HCT116 (cell line): ENCODE measurements at regions not wholly inside any gene's neighbourhood (a gene's known extent, or its start where the extent isn't known, plus 50 kb on each side); places are given as distances from the start of the nearest gene placed in this dataset.

Source experiments
- ATAC-seq: fragments of 200-7000 bp; cut with Tn5 transposase; 2 replicates; pipeline ENCODE4 v1.9.1; 2020; ENCODE audit warnings: mild to moderate bottlenecking, moderate library complexity
- BruUV-seq: library from RNA; stranded (reverse); fragments of 400-500 nt; replicated peaks from 2 replicates; lab custom pipeline; 2021; lab: Mats Ljungman, UMichigan
- CTCF ChIA-PET: fragments of 300-600 bp; sonication (Branson Sonifier 250); formaldehyde crosslinking; loops from one replicate; lab custom pipeline; 2021; ENCODE audit warnings: antibody characterized with exemption; lab: Charles Lee
- POLR2A ChIA-PET: fragments of 300-600, 350-600 bp; sonication (Branson Sonifier 250); formaldehyde crosslinking; loops from one replicate; lab custom pipeline; 2021; ENCODE audit warnings: antibody characterized with exemption; lab: Charles Lee
- RAD21 ChIA-PET, 2 experiments: fragments of 300-600 bp; sonication (Branson Sonifier 250); formaldehyde crosslinking; loops; one replicate each; lab custom pipeline; 2023; ENCODE audit warnings: low total read pairs in 2 of 2; ENCODE audit not compliant: uncharacterized antibody in 2 of 2, unreplicated experiment in 2 of 2, low non-redundant PET in 1 of 2; lab: Charles Lee
- DNase-seq: peaks from one replicate; pipeline ENCODE4 v3.0.0-alpha.2; 2010; ENCODE audit warnings: low read depth, low spot score
- H2AFZ ChIP-seq: fragments of 200-600 bp; shearing (Covaris generic), sonication (generic); 2 replicates; pipeline ENCODE4 v1.6.1; 2017; ENCODE audit warnings: low read depth, mixed run types, mixed read lengths, antibody characterized with exemption, low read length; ENCODE audit not compliant: poor library complexity, severe bottlenecking
- H3K27ac ChIP-seq: 2 replicates; pipeline ENCODE4 v1.5.1; 2012; ENCODE audit warnings: low read depth, low read length
- H3K27me3 ChIP-seq: fragments of 200-600 bp; sonication (generic); 2 replicates; pipeline ENCODE4 v1.6.1; 2016; ENCODE audit warnings: mixed run types, low read length, mixed read lengths; ENCODE audit not compliant: insufficient read depth
- H3K36me3 ChIP-seq, 2 experiments: fragments of 200-500 bp in 1 of 2; fragments of 200-600 bp in 1 of 2; sonication (Bioruptor generic) in 1 of 2; sonication (generic) in 1 of 2; 2 replicates each; pipeline versions ENCODE4 v1.5.1 to v1.6.1; 2014 to 2016; ENCODE audit warnings: low read length in 2 of 2, inconsistent platforms in 1 of 2, mixed read lengths in 1 of 2, mixed run types in 1 of 2; ENCODE audit not compliant: insufficient read depth in 2 of 2, control insufficient read depth in 1 of 2
- H3K4me1 ChIP-seq, 2 experiments: fragments of 200-600 bp in 1 of 2; sonication (generic) in 1 of 2; 2 replicates each; pipeline versions ENCODE4 v1.5.1 to v1.6.1; 2012 to 2017; ENCODE audit warnings: low read length in 2 of 2, inconsistent platforms in 1 of 2, mild to moderate bottlenecking in 1 of 2, mixed read lengths in 1 of 2, mixed run types in 1 of 2, moderate library complexity in 1 of 2; ENCODE audit not compliant: insufficient read depth in 2 of 2, control insufficient read depth in 1 of 2
- H3K4me2 ChIP-seq: fragments of 200-600 bp; sonication (generic); 2 replicates; pipeline ENCODE4 v1.6.1; 2017; ENCODE audit warnings: mixed run types, low read length, mixed read lengths
- H3K4me3 ChIP-seq, 2 experiments: fragments of 200-600 bp in 1 of 2; sonication (generic) in 1 of 2; replicated peaks in 1 of 2; 2 replicates each; pipeline ENCODE4 v1.5.1; 2011 to 2016; ENCODE audit warnings: low read length in 2 of 2, control low read depth in 1 of 2, low read depth in 1 of 2, mild to moderate bottlenecking in 1 of 2, mixed read lengths in 1 of 2, mixed run types in 1 of 2
- H3K79me2 ChIP-seq: fragments of 200-600 bp; sonication (generic); 2 replicates; pipeline ENCODE4 v1.6.1; 2017; ENCODE audit warnings: mild to moderate bottlenecking, mixed run types, low read length, moderate library complexity, mixed read lengths; ENCODE audit not compliant: insufficient read depth
- H3K9ac ChIP-seq: fragments of 200-600 bp; sonication (generic); 2 replicates; pipeline ENCODE4 v1.6.1; 2016; ENCODE audit warnings: low read length, mixed read lengths
- H3K9me2 ChIP-seq: fragments of 200-600 bp; sonication (generic), shearing (Covaris generic); 2 replicates; pipeline ENCODE4 v1.6.1; 2017; ENCODE audit warnings: mixed run types, mild to moderate bottlenecking, moderate library complexity; ENCODE audit not compliant: insufficient read depth
- H3K9me3 ChIP-seq, 2 experiments: fragments of 200-500 bp in 1 of 2; fragments of 200-600 bp in 1 of 2; sonication (Bioruptor generic) in 1 of 2; sonication (generic) in 1 of 2; 2 replicates each; pipeline ENCODE4 v1.6.1; 2014 to 2017; ENCODE audit warnings: low read length in 2 of 2, mixed read lengths in 2 of 2, inconsistent platforms in 1 of 2, low read depth in 1 of 2, mild to moderate bottlenecking in 1 of 2, mixed run types in 1 of 2, moderate library complexity in 1 of 2; ENCODE audit not compliant: control insufficient read depth in 1 of 2, insufficient read depth in 1 of 2
- H4K20me1 ChIP-seq: fragments of 200-600 bp; sonication (generic), shearing (Covaris generic); 2 replicates; pipeline ENCODE4 v1.6.1; 2017; ENCODE audit warnings: mixed run types, mild to moderate bottlenecking, moderate library complexity; ENCODE audit not compliant: insufficient read depth
- CEBPB ChIP-seq: IDR thresholded peaks from 2 replicates; pipeline ENCODE4 v1.6.1; 2012; ENCODE audit warnings: low read depth
- EGR1 ChIP-seq: IDR thresholded peaks from 2 replicates; pipeline ENCODE4 v1.6.1; 2012; ENCODE audit warnings: low read depth
- EZH2 ChIP-seq: fragments of 200-600 bp; sonication (generic); IDR thresholded peaks from 2 replicates; pipeline ENCODE4 v1.6.1; 2017; ENCODE audit warnings: antibody characterized with exemption, mixed run types
- EZH2phosphoT487 ChIP-seq: fragments of 200-600 bp; IDR thresholded peaks from 2 replicates; pipeline ENCODE4 v1.6.1; 2018; ENCODE audit warnings: antibody characterized with exemption, borderline replicate concordance
- FOSL1 ChIP-seq: IDR thresholded peaks from 2 replicates; pipeline ENCODE4 v1.6.1; 2012; ENCODE audit warnings: low read depth
- MAX ChIP-seq: IDR thresholded peaks from 2 replicates; pipeline ENCODE4 v1.6.1; 2012
- POLR2A ChIP-seq: IDR thresholded peaks from 2 replicates; pipeline ENCODE4 v1.7.0; 2011; ENCODE audit warnings: borderline replicate concordance; ENCODE audit not compliant: insufficient read depth, insufficient read length; ENCODE audit errors: extremely low read depth
- RAD21 ChIP-seq: IDR thresholded peaks from 2 replicates; pipeline ENCODE4 v1.6.1; 2012; ENCODE audit warnings: low read depth, mild to moderate bottlenecking
- SP1 ChIP-seq: IDR thresholded peaks from 2 replicates; pipeline ENCODE4 v1.6.1; 2012; ENCODE audit warnings: low read depth
- ZBTB33 ChIP-seq: IDR thresholded peaks from 2 replicates; pipeline ENCODE4 v1.6.1; 2011; ENCODE audit warnings: mild to moderate bottlenecking, low read length, moderate library complexity; ENCODE audit not compliant: insufficient replicate concordance; ENCODE audit errors: extremely low read depth
- intact Hi-C: fragments of 100-400 bp; cut with micrococcal nuclease; formaldehyde crosslinking; loops from 2 replicates; pipeline ENCODE4 v1.10.0; 2022
- TF ChIP-seq, protein P1 (sequence below): IDR thresholded peaks from 2 replicates; pipeline ENCODE4 v1.6.1; 2012; ENCODE audit warnings: low read depth

GRCh38 chr3:40672861-40673260, 148.1 kb downstream of the ZNF621 start (continued):
- TF ChIP-seq ZBTB33, result no peak

GRCh38 chr3:40677321-40677720, 152.6 kb downstream of the ZNF621 start:
- no peak overlapping the region for H3K27ac ChIP-seq
- no peaks in the 10 kb centered on the region for H3K36me3 ChIP-seq
- H3K9me2 ChIP-seq, result no peaks in the 10 kb centered on the region
- no peaks in the 10 kb centered on the region for H4K20me1 ChIP-seq
- H3K4me1 ChIP-seq, result no peaks in the 10 kb centered on the region
- ATAC-seq, result no peak
- BruUV-seq, result no TSS peak
- H2AFZ ChIP-seq, result no peak overlapping the region
- no peak overlapping the region for H3K9ac ChIP-seq
- intact Hi-C loops, result no loop called here
- no peaks in the 10 kb centered on the region for H3K9me3 ChIP-seq
- DNase-seq, result no peak
- CTCF ChIA-PET, result no interaction called here
- no peaks in the 10 kb centered on the region for H3K79me2 ChIP-seq
- RAD21 ChIA-PET, result no interaction called here
- no peak overlapping the region for H3K4me3 ChIP-seq
- TF ChIP-seq EZH2 (no peak), RAD21 (no peak), EGR1 (no peak), CEBPB (no peak), EZH2phosphoT487 (no peak), FOSL1 (no peak), SP1 (no peak), POLR2A (no peak), MAX (no peak), ZBTB33 (no peak)
- TF ChIP-seq, protein P1, sequence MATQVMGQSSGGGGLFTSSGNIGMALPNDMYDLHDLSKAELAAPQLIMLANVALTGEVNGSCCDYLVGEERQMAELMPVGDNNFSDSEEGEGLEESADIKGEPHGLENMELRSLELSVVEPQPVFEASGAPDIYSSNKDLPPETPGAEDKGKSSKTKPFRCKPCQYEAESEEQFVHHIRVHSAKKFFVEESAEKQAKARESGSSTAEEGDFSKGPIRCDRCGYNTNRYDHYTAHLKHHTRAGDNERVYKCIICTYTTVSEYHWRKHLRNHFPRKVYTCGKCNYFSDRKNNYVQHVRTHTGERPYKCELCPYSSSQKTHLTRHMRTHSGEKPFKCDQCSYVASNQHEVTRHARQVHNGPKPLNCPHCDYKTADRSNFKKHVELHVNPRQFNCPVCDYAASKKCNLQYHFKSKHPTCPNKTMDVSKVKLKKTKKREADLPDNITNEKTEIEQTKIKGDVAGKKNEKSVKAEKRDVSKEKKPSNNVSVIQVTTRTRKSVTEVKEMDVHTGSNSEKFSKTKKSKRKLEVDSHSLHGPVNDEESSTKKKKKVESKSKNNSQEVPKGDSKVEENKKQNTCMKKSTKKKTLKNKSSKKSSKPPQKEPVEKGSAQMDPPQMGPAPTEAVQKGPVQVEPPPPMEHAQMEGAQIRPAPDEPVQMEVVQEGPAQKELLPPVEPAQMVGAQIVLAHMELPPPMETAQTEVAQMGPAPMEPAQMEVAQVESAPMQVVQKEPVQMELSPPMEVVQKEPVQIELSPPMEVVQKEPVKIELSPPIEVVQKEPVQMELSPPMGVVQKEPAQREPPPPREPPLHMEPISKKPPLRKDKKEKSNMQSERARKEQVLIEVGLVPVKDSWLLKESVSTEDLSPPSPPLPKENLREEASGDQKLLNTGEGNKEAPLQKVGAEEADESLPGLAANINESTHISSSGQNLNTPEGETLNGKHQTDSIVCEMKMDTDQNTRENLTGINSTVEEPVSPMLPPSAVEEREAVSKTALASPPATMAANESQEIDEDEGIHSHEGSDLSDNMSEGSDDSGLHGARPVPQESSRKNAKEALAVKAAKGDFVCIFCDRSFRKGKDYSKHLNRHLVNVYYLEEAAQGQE, result no peak
- TF ChIP-seq, all 23 proteins: peak for 0
- H3K4me2 ChIP-seq, result no peak overlapping the region
- POLR2A ChIA-PET, result no interaction called here
- no peaks in the 10 kb centered on the region for H3K27me3 ChIP-seq
